IMR-90 (cell line): ENCODE measurements at regions not wholly inside any gene's neighbourhood (a gene's known extent, or its start where the extent isn't known, plus 50 kb on each side); places are given as distances from the start of the nearest gene placed in this dataset.

Source experiments
- ATAC-seq: fragments of 200-7000 bp; cut with Tn5 transposase; 2 replicates; pipeline ENCODE4 v1.9.1; 2020; ENCODE audit warnings: low read depth, mild to moderate bottlenecking, moderate library complexity
- BruUV-seq: library from RNA; stranded (reverse); fragments of 400-500 nt; replicated peaks from 2 replicates; lab custom pipeline; 2021; lab: Mats Ljungman, UMichigan
- CTCF ChIA-PET: fragments of 300-600 bp; formaldehyde crosslinking; extraction: SDS; loops from one replicate; lab custom pipeline; 2021; ENCODE audit warnings: antibody characterized with exemption; lab: Yijun Ruan, JAX
- POLR2A ChIA-PET: fragments of 300-600 bp; sonication (Branson Sonifier 250); formaldehyde crosslinking; loops from one replicate; lab custom pipeline; 2022; ENCODE audit warnings: antibody characterized with exemption; ENCODE audit not compliant: unreplicated experiment; lab: Charles Lee
- DNase-seq: peaks from one replicate; pipeline ENCODE4 v3.0.0; 2013
- H2AFZ ChIP-seq: replicated peaks from 2 replicates; pipeline ENCODE3; 2013; ENCODE audit warnings: low read length, mild to moderate bottlenecking; ENCODE audit not compliant: poor library complexity
- H2AK5ac ChIP-seq: 2 replicates; pipeline ENCODE4 v1.6.1; 2013; ENCODE audit warnings: low read depth, low read length, inconsistent platforms
- H2AK9ac ChIP-seq: replicated peaks from 2 replicates; pipeline ENCODE3; 2013; ENCODE audit warnings: mild to moderate bottlenecking, low read depth, low read length, moderate library complexity; ENCODE audit not compliant: poor library complexity
- H2BK120ac ChIP-seq: 2 replicates; pipeline ENCODE4 v1.6.1; 2013; ENCODE audit warnings: low read depth, low read length, inconsistent platforms
- H2BK15ac ChIP-seq: 3 replicates; pipeline ENCODE4 v1.6.1; 2013; ENCODE audit warnings: low read depth, low read length, inconsistent platforms
- H2BK20ac ChIP-seq: 2 replicates; pipeline ENCODE4 v1.6.1; 2013; ENCODE audit warnings: low read depth, mild to moderate bottlenecking, inconsistent platforms, low read length, moderate library complexity
- H2BK5ac ChIP-seq: 2 replicates; pipeline ENCODE4 v1.6.1; 2013; ENCODE audit warnings: mild to moderate bottlenecking, low read depth, low read length, inconsistent platforms; ENCODE audit not compliant: poor library complexity, severe bottlenecking
- H3K14ac ChIP-seq: replicated peaks from 2 replicates; pipeline ENCODE4 v1.6.1; 2013; ENCODE audit warnings: low read depth, low read length, inconsistent platforms
- H3K18ac ChIP-seq: 2 replicates; pipeline ENCODE4 v1.6.1; 2013; ENCODE audit warnings: low read depth, low read length, control low read depth
- H3K23ac ChIP-seq: 2 replicates; pipeline ENCODE4 v1.6.1; 2013; ENCODE audit warnings: low read depth, low read length, inconsistent platforms
- H3K27ac ChIP-seq: 2 replicates; pipeline ENCODE4 v1.5.1; 2013; ENCODE audit warnings: mild to moderate bottlenecking, control low read depth, low read length; ENCODE audit not compliant: insufficient read depth
- H3K27me3 ChIP-seq: 2 replicates; pipeline ENCODE4 v1.6.1; 2013; ENCODE audit warnings: low read length; ENCODE audit not compliant: control insufficient read depth, insufficient read depth
- H3K36me3 ChIP-seq: 2 replicates; pipeline ENCODE4 v1.6.1; 2013; ENCODE audit warnings: low read length, mixed read lengths; ENCODE audit not compliant: control insufficient read depth, insufficient read depth
- H3K4ac ChIP-seq: 2 replicates; pipeline ENCODE4 v1.6.1; 2013; ENCODE audit warnings: low read depth, low read length, inconsistent platforms
- H3K4me1 ChIP-seq: 2 replicates; pipeline ENCODE4 v1.6.1; 2013; ENCODE audit warnings: low read length, mixed read lengths; ENCODE audit not compliant: control insufficient read depth, insufficient read depth
- H3K4me2 ChIP-seq: 2 replicates; pipeline ENCODE4 v1.6.1; 2013; ENCODE audit warnings: low read depth, mild to moderate bottlenecking, control low read depth, low read length, moderate library complexity
- H3K4me3 ChIP-seq: 2 replicates; pipeline ENCODE4 v1.5.1; 2013; ENCODE audit warnings: low read depth, mild to moderate bottlenecking, control low read depth, low read length, moderate library complexity; ENCODE audit not compliant: insufficient read depth
- H3K56ac ChIP-seq: 2 replicates; pipeline ENCODE4 v1.6.1; 2013; ENCODE audit warnings: low read length, inconsistent platforms; ENCODE audit not compliant: insufficient read depth; ENCODE audit errors: extremely low read depth
- H3K79me1 ChIP-seq, 2 experiments: 2 replicates each; pipeline ENCODE4 v1.6.1; 2013; ENCODE audit warnings: low read length in 2 of 2, inconsistent platforms in 1 of 2, low read depth in 1 of 2
- H3K9ac ChIP-seq: 2 replicates; pipeline ENCODE4 v1.6.1; 2013; ENCODE audit warnings: low read depth, low read length, control low read depth
- H3K9me1 ChIP-seq: 2 replicates; pipeline ENCODE4 v1.6.1; 2013; ENCODE audit warnings: low read length, inconsistent platforms; ENCODE audit not compliant: insufficient read depth
- H3K9me3 ChIP-seq: 2 replicates; pipeline ENCODE4 v1.6.1; 2013; ENCODE audit warnings: low read length; ENCODE audit not compliant: control insufficient read depth, insufficient read depth
- H4K20me1 ChIP-seq: 2 replicates; pipeline ENCODE4 v1.6.1; 2013; ENCODE audit warnings: low read length, inconsistent platforms; ENCODE audit not compliant: insufficient read depth
- H4K5ac ChIP-seq: 2 replicates; pipeline ENCODE4 v1.6.1; 2013; ENCODE audit warnings: mild to moderate bottlenecking, low read depth, low read length, control low read depth
- H4K8ac ChIP-seq, 2 experiments: 2 replicates each; pipeline ENCODE4 v1.6.1; 2013; ENCODE audit warnings: low read depth in 2 of 2, low read length in 2 of 2, control low read depth in 1 of 2, inconsistent platforms in 1 of 2
- H4K91ac ChIP-seq: 2 replicates; pipeline ENCODE4 v1.6.1; 2013; ENCODE audit warnings: low read depth, low read length, inconsistent platforms; ENCODE audit not compliant: insufficient read depth
- BHLHE40 ChIP-seq: fragments of 150-350 bp; IDR thresholded peaks from 2 replicates; pipeline ENCODE4 v1.6.1; 2016; ENCODE audit warnings: mild to moderate bottlenecking, low read depth, low read length
- CEBPB ChIP-seq: IDR thresholded peaks from 2 replicates; pipeline ENCODE4 v1.6.1; 2012; ENCODE audit warnings: low read depth, low read length, improper control_type of control experiment
- CHD1 ChIP-seq: IDR thresholded peaks from 2 replicates; pipeline ENCODE4 v1.6.1; 2012; ENCODE audit warnings: low read depth, low read length, improper control_type of control experiment
- ELK1 ChIP-seq: fragments of 150-350 bp; IDR thresholded peaks from 2 replicates; pipeline ENCODE4 v1.6.1; 2016; ENCODE audit warnings: low read depth, mild to moderate bottlenecking, low read length, moderate library complexity, borderline replicate concordance
- FOS ChIP-seq: fragments of 150-350 bp; IDR thresholded peaks from 2 replicates; pipeline ENCODE4 v1.6.1; 2016; ENCODE audit warnings: low read depth, low read length
- MAZ ChIP-seq: IDR thresholded peaks from 2 replicates; pipeline ENCODE4 v1.6.1; 2012; ENCODE audit warnings: low read depth, mild to moderate bottlenecking, low read length, improper control_type of control experiment, moderate library complexity, borderline replicate concordance
- POLR2A ChIP-seq: IDR thresholded peaks from 2 replicates; pipeline ENCODE4 v1.6.1; 2012; ENCODE audit warnings: mild to moderate bottlenecking, low read depth, low read length
- RAD21 ChIP-seq: IDR thresholded peaks from 2 replicates; pipeline ENCODE4 v1.6.1; 2012; ENCODE audit warnings: low read length, improper control_type of control experiment
- RFX5 ChIP-seq: IDR thresholded peaks from 2 replicates; pipeline ENCODE4 v1.8.0; 2012; ENCODE audit warnings: low read depth, mild to moderate bottlenecking, low read length, moderate library complexity
- USF2 ChIP-seq: fragments of 150-350 bp; IDR thresholded peaks from 2 replicates; pipeline ENCODE4 v1.6.1; 2017; ENCODE audit warnings: mild to moderate bottlenecking, antibody characterized with exemption, low read length, low read depth
- WGBS, 2 experiments: methylation state at CpG; one replicate each; pipeline versions ENCODE4 v1.1.5 to v1.1.7; 2013; ENCODE audit warnings: missing lambda C conversion rate in 2 of 2; ENCODE audit not compliant: insufficient read length in 1 of 2; ENCODE audit errors: extremely low coverage in 2 of 2; 5-methylcytosine and 5-hydroxymethylcytosine counted together
- dilution Hi-C: fragments of 300-500 bp; cut with HindIII; formaldehyde crosslinking; loops from one replicate; pipeline ENCODE4 v1.14.3; 2018; ENCODE audit warnings: low sequenced_read_pairs; ENCODE audit not compliant: unreplicated experiment
- in situ Hi-C: fragments of 300-500 bp; cut with MboI; formaldehyde crosslinking; loops from 3 replicates; pipeline ENCODE4 v1.14.3; 2019; ENCODE audit warnings: low sequenced_read_pairs, inconsistent platforms, mixed read lengths
- intact Hi-C: fragments of 100-400 bp; cut with micrococcal nuclease; formaldehyde crosslinking; loops from 2 replicates; pipeline ENCODE4 v1.10.0; 2022

- ATAC-seq, result no peak
- dilution Hi-C loops (no loop called here), in situ Hi-C loops (no loop called here), intact Hi-C loops (no loop called here)
- Histone ChIP-seq H2AK5ac (no peak overlapping the region), H2AK9ac (no peak overlapping the region), H2BK20ac (no peak overlapping the region), H3K14ac (no peak overlapping the region), H3K4me3 (no peak overlapping the region), H3K23ac (no peak overlapping the region), H4K5ac (no peak overlapping the region), H4K20me1 (no peaks in the 10 kb centered on the region), H3K9ac (no peak overlapping the region), H2BK15ac (no peak overlapping the region), H2BK5ac (no peak overlapping the region), H3K56ac (no peak overlapping the region), H3K9me1 (no peaks in the 10 kb centered on the region), H4K91ac (no peak overlapping the region), H3K18ac (no peak overlapping the region), H3K27me3 (no peaks in the 10 kb centered on the region), H3K4me2 (no peak overlapping the region), H4K8ac (no peak overlapping the region), H2BK120ac (no peak overlapping the region), H3K9me3 (peaks cover 2% of the 10 kb centered on the region), H3K4ac (no peak overlapping the region), H3K4me1 (no peaks in the 10 kb centered on the region), H2AFZ (no peak overlapping the region), H3K79me1 (no peaks in the 10 kb centered on the region), H3K27ac (no peak overlapping the region), H3K36me3 (no peaks in the 10 kb centered on the region)
- no TSS peak for BruUV-seq
- no peak for DNase-seq
- ChIA-PET POLR2A (no interaction called here), CTCF (interaction anchor here (0.8 kb wide), 1 partner anchor 731 kb away, joined by 4 read pairs; no protein-coding TSS in a partner anchor)
- no CpG with 5 or more reads among the region's 4 CpGs for WGBS, 2 experiments
- no peak for TF ChIP-seq CEBPB
- TF ChIP-seq FOS, result no peak
- no peak for TF ChIP-seq POLR2A
- no peak for TF ChIP-seq BHLHE40
- TF ChIP-seq MAZ, result no peak
- no peak for TF ChIP-seq ELK1
- TF ChIP-seq CHD1, result no peak
- TF ChIP-seq RFX5, result no peak
- no peak for TF ChIP-seq USF2
- TF ChIP-seq RAD21, result no peak
Measured at GRCh38 chr18:71233177-71233576, 944.3 kb downstream of the SOCS6 start.
